Hypothalamus (tissue), 51 donors: ENCODE measurements at regions not wholly inside any gene's neighbourhood (a gene's known extent, or its start where the extent isn't known, plus 50 kb on each side); places are given as distances from the start of the nearest gene placed in this dataset.

Source experiments
- DNase-seq, 51 donors: peaks; one replicate each; lab custom pipeline; 2025; lab: John Stamatoyannopoulos, UW

- DNase-seq = no peak
These were observed 80.5 kb upstream of the FRMD1 start for GRCh38 chr6:168159506-168159905.

- DNase-seq = no peak
These were observed 80.0 kb upstream of the FRMD1 start for GRCh38 chr6:168158980-168159349.

GRCh38 chr6:168158213-168158979, 79.4 kb upstream of the FRMD1 start:
- DNase-seq = no peak

- peak in 2 of 51 donors; percentile 12 to 26 for DNase-seq
These were observed 78.5 kb upstream of the FRMD1 start for GRCh38 chr6:168157272-168158212.

- DNase-seq = no peak
These were observed 77.8 kb upstream of the FRMD1 start for GRCh38 chr6:168156742-168157265.

- DNase-seq = no peak
These were observed 77.1 kb upstream of the FRMD1 start for GRCh38 chr6:168155821-168156741.

- no peak for DNase-seq
These were observed 76.2 kb upstream of the FRMD1 start for GRCh38 chr6:168155193-168155592.

- DNase-seq = no peak
These were observed 75.4 kb upstream of the FRMD1 start for GRCh38 chr6:168154263-168154917.

GRCh38 chr6:168153553-168153952, 74.5 kb upstream of the FRMD1 start:
- no peak for DNase-seq

GRCh38 chr6:168152980-168153379, 74.0 kb upstream of the FRMD1 start:
- DNase-seq = no peak

GRCh38 chr6:168152306-168152963, 73.4 kb upstream of the FRMD1 start:
- DNase-seq = no peak

- DNase-seq = peak in 5 of 51 donors; percentile 13 to 39 (median 18)
These were observed 71.7 kb upstream of the FRMD1 start for GRCh38 chr6:168150551-168151320.

GRCh38 chr6:168149015-168149414, 70.0 kb upstream of the FRMD1 start:
- no peak for DNase-seq

GRCh38 chr6:168148231-168148849, 69.3 kb upstream of the FRMD1 start:
- DNase-seq = no peak

- no peak for DNase-seq
These were observed 68.3 kb upstream of the FRMD1 start for GRCh38 chr6:168147205-168147738.

GRCh38 chr6:168145747-168146596, 67.0 kb upstream of the FRMD1 start:
- DNase-seq = no peak

- DNase-seq = no peak
These were observed 60.1 kb upstream of the FRMD1 start for GRCh38 chr6:168139121-168139520.
